IPS-18a (cell line): ENCODE measurements at regions not wholly inside any gene's neighbourhood (a gene's known extent, or its start where the extent isn't known, plus 50 kb on each side); places are given as distances from the start of the nearest gene placed in this dataset.

Experiments used
- H3K27ac ChIP-seq: one replicate; pipeline ENCODE4 v1.5.1; 2013; ENCODE audit warnings: low read length
- H3K27me3 ChIP-seq: one replicate; pipeline ENCODE4 v1.6.1; 2013; ENCODE audit warnings: mild to moderate bottlenecking, low read length; ENCODE audit not compliant: control insufficient read depth, insufficient read depth
- H3K36me3 ChIP-seq: one replicate; pipeline ENCODE4 v1.6.1; 2013; ENCODE audit warnings: low read depth, low read length; ENCODE audit not compliant: control insufficient read depth
- H3K4me1 ChIP-seq: one replicate; pipeline ENCODE4 v1.6.1; 2013; ENCODE audit warnings: low read depth, low read length; ENCODE audit not compliant: control insufficient read depth
- H3K4me3 ChIP-seq: one replicate; pipeline ENCODE4 v1.5.1; 2013; ENCODE audit warnings: low read length
- H3K9ac ChIP-seq: one replicate; pipeline ENCODE4 v1.6.1; 2013; ENCODE audit warnings: mild to moderate bottlenecking, low read length, moderate library complexity
- H3K9me3 ChIP-seq: one replicate; pipeline ENCODE4 v1.6.1; 2013; ENCODE audit warnings: low read depth, low read length; ENCODE audit not compliant: control insufficient read depth

DNA sequence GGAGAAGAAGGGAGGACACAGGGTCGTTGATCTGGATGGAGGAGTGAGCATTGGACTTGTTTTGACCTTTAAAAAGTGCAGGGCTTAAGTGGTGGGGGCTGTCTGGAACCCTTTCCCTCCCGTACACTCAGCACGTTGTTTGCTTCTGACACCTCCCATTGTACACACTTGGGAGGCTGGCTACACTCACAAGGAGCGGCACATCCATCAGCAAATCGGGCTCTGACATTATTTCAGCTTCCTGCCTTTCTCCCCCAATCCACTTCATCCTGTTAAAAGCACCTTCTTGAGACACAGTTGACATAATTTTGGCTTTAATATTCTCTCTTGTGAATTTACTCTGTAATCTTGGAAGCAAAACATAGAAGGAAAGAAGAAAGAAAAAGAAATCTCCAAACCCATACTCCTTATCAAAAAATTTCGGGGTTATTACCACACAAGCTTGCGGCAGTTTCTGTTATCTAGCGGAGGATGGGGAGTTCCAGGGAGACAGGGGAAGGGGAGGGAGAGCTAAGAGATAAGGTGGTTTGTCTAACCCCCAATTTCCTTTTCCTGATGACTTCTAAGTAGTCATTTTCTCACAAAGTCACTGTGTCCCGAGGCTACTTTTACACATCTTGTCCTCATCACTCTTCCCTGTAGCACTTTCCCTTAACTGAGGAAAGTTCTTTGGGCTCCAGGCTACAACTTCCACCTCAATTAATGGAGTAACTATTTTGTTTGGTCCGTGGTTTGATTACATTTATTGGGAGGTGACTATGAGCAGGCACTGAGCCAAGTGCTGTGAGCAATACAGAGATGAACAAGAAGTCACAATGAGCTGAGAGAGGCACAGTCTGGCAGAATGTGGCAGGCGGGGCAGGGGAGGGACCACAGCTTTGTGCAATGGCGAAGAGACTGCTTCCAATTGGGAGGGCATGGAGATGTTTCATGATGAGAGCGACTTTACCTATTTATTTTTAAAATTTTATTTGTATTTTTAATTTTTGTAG, 240.1 kb upstream of the MEX3C start:
- Histone ChIP-seq H3K9me3 (no peaks in the 10 kb centered on the region), H3K9ac (no peak overlapping the region), H3K27me3 (no peaks in the 10 kb centered on the region), H3K36me3 (no peaks in the 10 kb centered on the region), H3K4me1 (no peaks in the 10 kb centered on the region), H3K27ac (no peak overlapping the region), H3K4me3 (no peak overlapping the region)

DNA sequence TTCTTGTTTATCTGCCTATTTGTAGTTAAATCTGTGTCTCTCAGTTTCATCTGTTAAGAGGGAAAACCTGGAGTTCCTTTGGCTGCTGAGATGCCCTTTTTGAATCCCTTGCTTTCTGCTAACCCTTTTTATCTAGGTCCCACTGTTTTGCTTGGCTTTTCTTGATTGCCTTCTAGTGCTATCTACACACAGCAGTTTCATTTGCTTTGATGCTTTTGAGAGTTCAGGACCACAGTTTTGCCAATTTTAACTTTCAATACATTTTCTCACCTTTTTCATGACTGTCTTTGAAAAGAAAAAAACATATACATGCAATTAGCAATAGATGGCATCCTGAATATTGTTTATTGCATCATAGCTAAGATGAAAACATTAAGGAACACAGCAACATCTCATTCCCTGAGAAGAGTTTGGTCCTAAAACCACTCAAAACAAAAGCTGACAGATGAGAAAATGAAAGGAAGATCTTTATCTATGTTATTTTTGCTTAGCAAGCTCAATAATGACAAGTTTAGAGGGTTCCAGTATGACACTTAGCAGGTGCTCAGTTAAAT, 241.4 kb upstream of the MEX3C start:
- no peaks in the 10 kb centered on the region for H3K9me3 ChIP-seq
- H3K27me3 ChIP-seq, result no peaks in the 10 kb centered on the region
- H3K4me1 ChIP-seq, result no peaks in the 10 kb centered on the region
- no peak overlapping the region for H3K9ac ChIP-seq
- no peaks in the 10 kb centered on the region for H3K36me3 ChIP-seq
- no peak overlapping the region for H3K4me3 ChIP-seq
- H3K27ac ChIP-seq, result no peak overlapping the region

- Histone ChIP-seq H3K36me3 (no peaks in the 10 kb centered on the region), H3K9me3 (no peaks in the 10 kb centered on the region), H3K27me3 (no peaks in the 10 kb centered on the region), H3K4me1 (no peaks in the 10 kb centered on the region), H3K4me3 (no peak overlapping the region), H3K27ac (no peak overlapping the region), H3K9ac (no peak overlapping the region)
Measured at GRCh38 chr18:51442012-51442411, 244.5 kb upstream of the MEX3C start.

GRCh38 chr18:51446571-51447210, 249.2 kb upstream of the MEX3C start:
- no peak overlapping the region for H3K27ac ChIP-seq
- no peaks in the 10 kb centered on the region for H3K36me3 ChIP-seq
- no peak overlapping the region for H3K4me3 ChIP-seq
- H3K27me3 ChIP-seq, result no peaks in the 10 kb centered on the region
- H3K9ac ChIP-seq, result no peak overlapping the region
- H3K4me1 ChIP-seq, result no peaks in the 10 kb centered on the region
- no peaks in the 10 kb centered on the region for H3K9me3 ChIP-seq

DNA sequence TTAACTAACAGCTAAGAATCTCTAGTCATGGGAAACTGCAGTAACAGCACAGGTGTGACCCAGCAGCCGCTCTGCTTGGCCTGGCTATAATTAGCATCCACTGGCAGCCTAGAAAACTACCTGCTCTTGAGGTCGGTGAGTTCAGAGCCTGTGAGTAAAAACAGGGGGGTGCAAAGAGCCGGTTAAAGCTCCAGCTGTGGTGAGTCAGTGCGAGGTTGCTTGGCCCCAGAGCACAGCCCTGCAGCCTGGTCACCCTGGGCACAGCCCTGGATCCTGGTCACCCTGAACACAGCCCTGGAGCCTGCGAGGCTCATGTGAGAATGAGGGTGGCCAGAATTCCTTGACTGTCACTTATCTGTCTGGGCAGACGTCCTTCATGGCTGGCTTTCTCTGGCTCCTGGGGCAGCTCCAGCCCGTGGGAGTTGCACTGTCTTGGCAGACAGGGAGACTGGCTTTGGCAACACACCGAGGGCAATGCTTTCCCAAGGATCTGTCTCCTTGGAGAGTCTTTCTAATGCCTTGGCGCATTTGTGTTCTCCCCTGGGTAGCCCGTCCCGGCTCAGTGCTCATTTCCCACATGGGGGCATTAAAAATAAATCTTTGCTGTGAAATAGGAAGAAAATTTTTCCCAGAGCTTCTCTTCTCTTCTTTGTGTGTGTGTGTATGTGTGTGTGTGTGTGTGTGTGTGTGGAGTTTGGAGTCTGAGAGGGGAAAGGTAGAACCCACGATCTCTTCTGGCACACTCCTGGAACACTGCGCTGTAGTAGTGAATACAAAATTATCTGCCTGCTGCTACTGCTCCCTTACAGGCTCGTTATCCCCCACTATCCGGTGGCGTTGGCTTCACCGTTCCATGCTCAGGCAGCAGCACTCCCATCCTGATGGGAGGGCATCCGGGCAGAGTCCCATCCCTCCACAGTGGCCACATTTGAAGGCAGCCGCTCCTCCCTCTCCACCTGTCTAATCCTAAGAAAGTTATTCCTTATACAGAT, 250.2 kb upstream of the MEX3C start:
- H3K9me3 ChIP-seq, result no peaks in the 10 kb centered on the region
- H3K27me3 ChIP-seq, result no peaks in the 10 kb centered on the region
- H3K4me3 ChIP-seq, result no peak overlapping the region
- no peaks in the 10 kb centered on the region for H3K4me1 ChIP-seq
- no peak overlapping the region for H3K27ac ChIP-seq
- H3K9ac ChIP-seq, result no peak overlapping the region
- no peaks in the 10 kb centered on the region for H3K36me3 ChIP-seq

GRCh38 chr18:51448949-51449348, 251.5 kb upstream of the MEX3C start:
- Histone ChIP-seq H3K4me1 (no peaks in the 10 kb centered on the region), H3K36me3 (no peaks in the 10 kb centered on the region), H3K9me3 (no peaks in the 10 kb centered on the region), H3K27ac (no peak overlapping the region), H3K4me3 (no peak overlapping the region), H3K9ac (no peak overlapping the region), H3K27me3 (no peaks in the 10 kb centered on the region)

DNA sequence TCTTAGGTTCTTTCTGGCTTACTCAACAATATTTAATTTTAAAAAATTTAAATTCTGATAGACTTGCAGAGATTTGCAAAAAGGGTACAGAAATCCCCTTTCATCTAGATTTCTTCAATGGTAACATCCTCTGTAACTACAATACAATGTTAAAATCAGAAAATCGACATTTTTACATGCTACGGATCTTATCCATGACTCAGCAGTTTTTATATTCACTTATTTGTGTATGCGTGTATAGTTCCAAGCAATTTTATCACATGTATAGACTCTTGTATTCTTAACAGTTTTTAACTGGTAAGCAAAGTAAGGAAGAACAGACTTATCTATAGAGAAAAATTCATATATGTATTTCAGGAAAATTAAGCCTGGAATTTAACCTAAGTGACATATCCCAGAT, 256.1 kb upstream of the MEX3C start:
- H3K4me3 ChIP-seq, result no peak overlapping the region
- no peaks in the 10 kb centered on the region for H3K27me3 ChIP-seq
- H3K36me3 ChIP-seq, result no peaks in the 10 kb centered on the region
- no peaks in the 10 kb centered on the region for H3K9me3 ChIP-seq
- H3K27ac ChIP-seq, result no peak overlapping the region
- H3K4me1 ChIP-seq, result no peaks in the 10 kb centered on the region
- H3K9ac ChIP-seq, result no peak overlapping the region

DNA sequence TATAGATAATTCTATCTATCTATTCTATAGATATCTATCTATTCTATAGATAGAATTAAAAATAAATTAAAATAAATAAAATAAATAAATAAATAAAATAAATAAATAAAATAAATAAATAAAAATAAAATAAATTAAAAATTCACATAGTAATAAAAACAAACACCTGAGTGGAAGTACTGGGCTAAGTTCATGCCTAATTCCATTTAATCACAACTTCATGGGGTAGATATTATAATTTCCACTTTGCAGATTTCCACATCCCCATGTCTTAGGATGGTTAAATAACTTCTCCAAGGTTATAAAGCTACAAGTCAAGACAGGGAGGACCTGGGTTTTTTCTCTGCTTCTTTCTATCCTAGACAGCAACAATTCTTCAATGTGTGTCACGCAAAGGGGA, 261.4 kb upstream of the MEX3C start:
- no peak overlapping the region for H3K9ac ChIP-seq
- H3K9me3 ChIP-seq, result no peaks in the 10 kb centered on the region
- no peak overlapping the region for H3K4me3 ChIP-seq
- no peaks in the 10 kb centered on the region for H3K27me3 ChIP-seq
- no peaks in the 10 kb centered on the region for H3K36me3 ChIP-seq
- no peak overlapping the region for H3K27ac ChIP-seq
- H3K4me1 ChIP-seq, result peaks cover 6% of the 10 kb centered on the region

DNA sequence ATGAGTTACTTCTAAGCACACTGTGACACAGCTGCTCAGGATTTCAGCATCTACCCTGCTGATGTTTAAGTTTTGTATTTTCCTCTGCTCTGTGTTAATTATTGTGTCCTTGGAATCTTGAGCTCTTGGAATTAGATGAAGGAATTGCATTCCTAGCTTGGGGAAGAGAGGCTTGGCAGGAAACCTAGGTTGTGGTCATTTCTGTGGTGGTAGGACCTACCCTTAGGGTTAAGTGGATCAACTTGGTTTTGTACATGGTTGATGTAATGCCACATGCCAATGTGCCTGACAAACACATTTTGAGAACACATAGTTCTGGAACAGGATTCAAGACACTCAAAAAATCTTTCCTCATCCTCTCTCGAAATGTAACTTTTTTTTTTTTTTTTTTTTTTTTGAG, 264.5 kb upstream of the MEX3C start:
- no peaks in the 10 kb centered on the region for H3K36me3 ChIP-seq
- peaks cover 6% of the 10 kb centered on the region for H3K4me1 ChIP-seq
- H3K9me3 ChIP-seq, result no peaks in the 10 kb centered on the region
- H3K27ac ChIP-seq, result no peak overlapping the region
- H3K27me3 ChIP-seq, result no peaks in the 10 kb centered on the region
- no peak overlapping the region for H3K4me3 ChIP-seq
- no peak overlapping the region for H3K9ac ChIP-seq

GRCh38 chr18:51463483-51464136, 266.1 kb upstream of the MEX3C start:
- no peaks in the 10 kb centered on the region for H3K36me3 ChIP-seq

More at GRCh38 chr18:51463483-51464136, 266.1 kb upstream of the MEX3C start:
- H3K9me3 ChIP-seq, result no peaks in the 10 kb centered on the region
- H3K4me3 ChIP-seq, result no peak overlapping the region
- peaks cover 6% of the 10 kb centered on the region for H3K4me1 ChIP-seq
- no peaks in the 10 kb centered on the region for H3K27me3 ChIP-seq
- H3K9ac ChIP-seq, result no peak overlapping the region
- no peak overlapping the region for H3K27ac ChIP-seq
